Esophagus (tissue), 2 donors: ENCODE measurements at regions not wholly inside any gene's neighbourhood (a gene's known extent, or its start where the extent isn't known, plus 50 kb on each side); places are given as distances from the start of the nearest gene placed in this dataset.
"Not testable (repeated sequence)": the region's sequence is repeated elsewhere in the genome, so short reads cannot be mapped to it uniquely, and the experiment has no call there.

Experiments
- H3K27ac ChIP-seq, 2 donors: one replicate each; pipeline ENCODE4 v1.5.1; 2013; ENCODE audit warnings: low read depth in 2 of 2, mild to moderate bottlenecking in 2 of 2, inconsistent platforms in 1 of 2, low read length in 1 of 2, moderate library complexity in 1 of 2
- H3K27me3 ChIP-seq, 2 donors: one replicate each; pipeline ENCODE4 v1.6.1; 2013; ENCODE audit warnings: low read length in 2 of 2, control low read depth in 1 of 2, mild to moderate bottlenecking in 1 of 2; ENCODE audit not compliant: insufficient read depth in 2 of 2, control insufficient read depth in 1 of 2
- H3K36me3 ChIP-seq, 2 donors: one replicate each; pipeline ENCODE4 v1.6.1; 2013; ENCODE audit warnings: low read length in 1 of 2; ENCODE audit not compliant: control insufficient read depth in 2 of 2, insufficient read depth in 2 of 2
- H3K4me1 ChIP-seq, 2 donors: one replicate each; pipeline ENCODE4 v1.6.1; 2013; ENCODE audit warnings: low read length in 1 of 2; ENCODE audit not compliant: control insufficient read depth in 2 of 2, insufficient read depth in 2 of 2
- H3K4me3 ChIP-seq, 2 donors: one replicate each; pipeline ENCODE4 v1.5.1; 2013; ENCODE audit warnings: low read length in 2 of 2, mild to moderate bottlenecking in 2 of 2, low read depth in 1 of 2, moderate library complexity in 1 of 2
- H3K9me3 ChIP-seq, 2 donors: one replicate each; pipeline ENCODE4 v1.6.1; 2013; ENCODE audit warnings: mild to moderate bottlenecking in 2 of 2, low read depth in 1 of 2, low read length in 1 of 2, moderate library complexity in 1 of 2; ENCODE audit not compliant: control insufficient read depth in 2 of 2, insufficient read depth in 1 of 2
- WGBS, 2 donors: extraction: QIAGEN DNeasy Blood & Tissue Kit; methylation state at CpG; one replicate each; pipeline ENCODE4 v1.1.7; 2013; 5-methylcytosine and 5-hydroxymethylcytosine counted together
- donor health status: healthy with polysubstance abuse.
- donor health status: Bipolar disorder and iron deficiency.

DNA sequence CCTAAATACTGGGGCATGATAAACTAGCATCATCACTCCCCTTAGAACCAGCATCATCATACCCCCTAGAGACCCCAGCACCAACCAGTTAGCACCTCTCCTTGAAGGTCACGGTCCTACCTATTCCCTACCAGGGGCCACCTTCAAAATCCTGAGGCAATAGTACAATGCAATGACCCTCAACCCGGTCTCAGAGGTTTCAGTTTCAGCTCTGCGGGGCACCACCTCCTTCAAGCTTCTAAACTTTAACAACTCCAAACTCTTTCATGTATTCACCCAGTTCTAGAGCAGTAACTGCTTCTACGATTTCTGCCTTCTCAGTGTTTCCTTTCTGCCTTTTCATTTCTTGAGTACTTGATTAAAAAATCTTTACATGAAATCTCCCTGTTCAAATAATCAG lies 130.1 kb upstream of the EPB41L4A start:
- no peaks in the 10 kb centered on the region for H3K27me3 ChIP-seq
- 72 to 77% methylated on average over 4 of the region's 4 CpGs for WGBS, 2 donors
- H3K4me1 ChIP-seq: no peaks in the 10 kb centered on the region
- no peaks in the 10 kb centered on the region for H3K36me3 ChIP-seq
- no peak overlapping the region for H3K4me3 ChIP-seq
- no peaks in the 10 kb centered on the region for H3K9me3 ChIP-seq
- H3K27ac ChIP-seq: no peak overlapping the region

DNA sequence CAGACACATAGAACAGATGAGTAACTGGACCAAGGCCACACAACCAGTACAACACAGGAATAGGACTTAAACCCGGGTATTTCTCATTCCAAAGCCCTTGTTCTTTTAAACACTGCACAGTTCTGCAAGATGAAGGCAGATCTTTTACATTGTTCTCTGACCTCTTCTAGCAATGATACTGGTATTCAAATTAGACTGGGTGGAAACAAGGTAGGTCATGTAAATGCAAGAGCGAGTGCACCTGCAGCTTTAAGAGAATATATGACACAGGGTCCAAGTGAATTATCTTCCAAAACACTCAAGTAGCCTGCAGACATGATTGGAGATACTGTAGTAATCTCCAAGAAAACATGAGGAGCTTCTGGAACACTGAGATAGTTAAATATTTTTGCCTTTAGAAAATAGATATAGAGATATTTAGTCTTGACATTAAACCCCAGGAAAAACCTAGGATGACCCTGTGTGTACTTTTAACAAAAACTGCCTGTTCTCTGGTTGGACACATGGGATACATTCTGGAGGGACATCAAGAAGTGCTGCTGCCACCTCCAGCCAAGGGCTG lies 130.6 kb upstream of the EPB41L4A start:
- no peaks in the 10 kb centered on the region for H3K9me3 ChIP-seq
- no peak overlapping the region for H3K27ac ChIP-seq
- H3K27me3 ChIP-seq: no peaks in the 10 kb centered on the region
- no peaks in the 10 kb centered on the region for H3K36me3 ChIP-seq
- WGBS, 2 donors: 57 to 64% methylated on average over 2 of the region's 2 CpGs
- H3K4me3 ChIP-seq: no peak overlapping the region
- no peaks in the 10 kb centered on the region for H3K4me1 ChIP-seq

DNA sequence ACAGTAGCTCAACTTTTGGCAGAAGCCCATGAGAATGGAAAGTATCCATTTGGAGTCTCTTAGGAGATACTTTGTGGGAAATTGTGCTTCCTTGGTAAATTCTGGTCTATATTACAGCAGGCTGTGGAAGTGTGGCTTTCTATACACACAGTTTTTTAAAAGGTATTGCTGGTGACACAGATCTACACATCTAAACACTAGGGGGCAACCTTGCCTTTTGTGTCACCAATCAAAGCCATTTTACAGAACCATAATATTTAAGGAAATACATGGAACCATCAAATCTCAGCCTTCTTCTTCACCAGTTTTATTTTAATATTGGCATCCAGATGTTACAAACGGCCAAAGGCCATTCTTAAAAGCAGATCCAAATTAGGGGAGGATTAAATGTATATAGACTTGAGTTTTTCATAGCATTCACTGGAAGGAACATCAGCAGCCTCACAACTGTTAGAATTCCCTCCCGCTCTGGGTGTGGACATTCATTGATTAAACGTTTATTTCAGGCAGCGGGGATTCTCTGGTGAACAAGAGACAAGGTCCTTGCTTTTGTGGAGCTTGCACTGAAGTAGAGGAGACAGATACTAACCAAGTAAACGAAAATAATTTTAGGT lies 132.4 kb upstream of the EPB41L4A start:
- WGBS, 2 donors: 38 to 47% methylated on average over 5 of the region's 5 CpGs
- no peak overlapping the region for H3K27ac ChIP-seq
- no peaks in the 10 kb centered on the region for H3K27me3 ChIP-seq
- no peaks in the 10 kb centered on the region for H3K4me1 ChIP-seq
- H3K36me3 ChIP-seq: no peaks in the 10 kb centered on the region
- H3K4me3 ChIP-seq: no peak overlapping the region
- no peaks in the 10 kb centered on the region for H3K9me3 ChIP-seq

DNA sequence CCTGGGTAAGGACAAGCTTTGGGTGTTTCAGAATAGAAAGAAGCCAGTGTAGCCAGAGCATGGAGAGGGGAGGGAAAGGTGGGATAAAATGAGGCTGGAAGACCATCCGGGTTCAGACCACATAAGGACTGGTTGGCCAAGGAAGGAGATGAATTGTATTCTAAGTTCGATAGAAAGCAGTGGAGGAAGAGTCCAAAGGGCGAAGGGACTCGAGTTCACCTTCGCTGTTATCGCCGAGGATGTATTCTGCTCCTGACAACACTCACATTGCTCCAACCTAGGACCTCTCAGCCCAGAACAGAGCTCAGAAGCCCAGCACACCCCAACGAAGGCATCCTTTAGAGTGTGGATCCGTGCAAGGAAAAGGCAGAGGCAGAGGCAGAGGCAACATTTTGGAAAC lies 133.1 kb upstream of the EPB41L4A start:
- 88 to 91% methylated on average over 9 of the region's 9 CpGs for WGBS, 2 donors
- Histone ChIP-seq H3K27ac (no peak overlapping the region), H3K4me1 (no peaks in the 10 kb centered on the region), H3K9me3 (no peaks in the 10 kb centered on the region), H3K36me3 (no peaks in the 10 kb centered on the region), H3K4me3 (no peak overlapping the region), H3K27me3 (no peaks in the 10 kb centered on the region)

DNA sequence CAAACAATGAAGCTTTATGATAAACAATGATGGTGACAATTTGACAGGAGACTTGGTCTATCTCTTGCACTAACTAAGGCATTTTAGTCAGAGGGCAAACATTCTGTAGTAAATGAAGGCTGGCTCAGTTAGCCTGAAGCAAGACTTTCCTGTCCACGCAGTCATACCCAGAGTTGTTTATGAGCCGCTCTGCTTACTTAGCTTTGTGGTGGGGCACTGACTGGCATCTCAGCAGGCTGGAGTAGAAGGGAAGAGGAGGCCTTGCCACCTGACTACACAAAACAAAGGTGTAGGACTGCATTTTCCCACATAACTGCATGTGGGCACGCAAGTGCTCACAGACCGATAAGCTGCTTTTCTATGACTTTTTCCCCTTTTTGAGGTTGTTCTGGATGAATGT lies 133.7 kb upstream of the EPB41L4A start:
- H3K9me3 ChIP-seq: no peaks in the 10 kb centered on the region
- H3K4me1 ChIP-seq: no peaks in the 10 kb centered on the region
- no peak overlapping the region for H3K27ac ChIP-seq
- H3K4me3 ChIP-seq: no peak overlapping the region
- no peaks in the 10 kb centered on the region for H3K36me3 ChIP-seq
- WGBS, 2 donors: 93 to 94% methylated on average over 4 of the region's 4 CpGs
- H3K27me3 ChIP-seq: no peaks in the 10 kb centered on the region

DNA sequence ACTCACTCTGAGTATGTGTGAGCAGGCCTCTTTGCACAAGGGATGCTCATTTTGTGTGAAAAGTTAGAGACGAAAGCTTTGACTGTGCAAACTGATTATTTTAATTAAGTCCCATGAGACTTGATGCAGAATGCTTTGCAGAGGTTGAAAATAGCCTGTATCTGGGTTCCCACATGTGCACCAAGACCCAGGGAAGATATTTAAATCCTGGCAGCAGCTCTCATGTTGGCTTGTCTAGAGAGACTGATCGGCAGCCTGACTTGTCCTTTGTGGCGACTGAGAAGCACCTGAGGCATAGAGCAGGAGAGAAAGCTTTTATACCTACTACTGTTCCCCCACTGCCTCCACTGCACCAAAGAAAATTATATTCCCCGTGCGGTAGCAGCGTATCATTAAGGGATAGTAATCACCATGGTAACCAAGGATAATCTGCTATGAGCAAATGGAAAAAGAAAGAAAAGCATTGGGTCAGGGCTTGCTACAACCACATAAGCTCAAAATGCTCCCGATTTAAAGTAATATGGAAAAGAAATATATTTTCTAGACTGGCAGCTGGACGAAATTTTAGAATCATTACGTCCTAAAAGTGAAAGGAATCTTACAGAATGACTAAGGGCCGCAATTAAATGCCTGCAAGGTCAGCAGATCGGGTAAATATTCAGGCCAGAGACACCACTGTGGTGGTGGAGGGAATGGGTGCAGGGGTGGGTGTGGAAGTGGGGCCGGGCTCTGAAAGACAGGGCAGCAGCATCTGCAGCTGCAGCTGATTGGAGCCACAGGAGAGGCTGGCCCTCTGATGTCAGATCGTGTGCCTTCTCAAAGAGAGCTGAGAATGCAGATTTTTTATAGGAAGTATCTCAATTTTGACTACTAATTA lies 135.3 kb upstream of the EPB41L4A start:
- H3K4me3 ChIP-seq: no peak overlapping the region

DNA sequence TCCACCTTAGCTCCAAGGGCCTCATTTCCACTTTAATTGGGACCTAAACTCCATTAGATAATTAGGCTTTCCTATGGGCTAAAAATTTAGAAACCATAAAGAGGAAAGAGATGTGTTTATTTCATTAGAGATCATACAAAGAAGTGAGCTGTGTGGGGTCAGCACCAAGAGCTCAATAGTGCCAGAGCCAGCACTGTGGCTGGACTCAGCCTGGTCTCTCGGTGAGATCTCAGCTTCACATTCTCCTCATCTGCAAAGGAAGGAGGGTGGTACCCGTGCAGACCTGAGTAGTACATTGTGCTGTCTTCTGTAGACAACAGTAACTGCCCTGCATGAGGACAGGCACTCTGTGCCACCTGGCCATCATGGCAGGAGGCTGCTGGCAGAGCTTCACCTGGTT lies 136.1 kb upstream of the EPB41L4A start:
- 72 to 73% methylated on average over 2 of the region's 2 CpGs for WGBS, 2 donors
- Histone ChIP-seq H3K4me3 (no peak overlapping the region), H3K27ac (no peak overlapping the region), H3K27me3 (no peaks in the 10 kb centered on the region), H3K4me1 (no peaks in the 10 kb centered on the region), H3K9me3 (no peaks in the 10 kb centered on the region), H3K36me3 (no peaks in the 10 kb centered on the region)

More for the DNA sequence above, 135.3 kb upstream of the EPB41L4A start:
- H3K27ac ChIP-seq: no peak overlapping the region
- no peaks in the 10 kb centered on the region for H3K9me3 ChIP-seq
- no peaks in the 10 kb centered on the region for H3K4me1 ChIP-seq
- H3K27me3 ChIP-seq: no peaks in the 10 kb centered on the region
- H3K36me3 ChIP-seq: no peaks in the 10 kb centered on the region
- 66 to 70% methylated on average over 13 of the region's 13 CpGs for WGBS, 2 donors

DNA sequence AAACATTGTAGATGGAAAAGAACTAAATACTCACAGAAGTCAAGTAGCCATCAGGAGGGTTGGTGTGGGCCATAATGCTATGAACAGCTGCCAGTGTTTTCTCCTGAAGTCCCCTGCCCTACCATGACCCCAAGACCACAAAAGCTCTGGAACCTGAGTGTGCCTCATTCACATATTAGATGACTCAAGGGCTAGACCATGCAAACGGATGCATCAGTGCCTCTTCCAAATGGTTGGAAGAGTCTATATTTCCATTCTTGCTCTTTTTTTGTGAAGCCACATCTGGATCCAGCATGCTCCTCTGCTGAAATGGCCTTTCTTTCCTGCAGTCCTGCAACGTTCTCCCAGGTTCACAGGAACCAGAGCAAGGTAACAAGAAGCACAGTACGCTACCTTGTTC lies 136.6 kb upstream of the EPB41L4A start:
- no peaks in the 10 kb centered on the region for H3K4me1 ChIP-seq
- no peaks in the 10 kb centered on the region for H3K36me3 ChIP-seq
- no peaks in the 10 kb centered on the region for H3K9me3 ChIP-seq
- H3K27ac ChIP-seq: no peak overlapping the region
- no peaks in the 10 kb centered on the region for H3K27me3 ChIP-seq
- WGBS, 2 donors: 60 to 65% methylated on average over 3 of the region's 3 CpGs
- no peak overlapping the region for H3K4me3 ChIP-seq

DNA sequence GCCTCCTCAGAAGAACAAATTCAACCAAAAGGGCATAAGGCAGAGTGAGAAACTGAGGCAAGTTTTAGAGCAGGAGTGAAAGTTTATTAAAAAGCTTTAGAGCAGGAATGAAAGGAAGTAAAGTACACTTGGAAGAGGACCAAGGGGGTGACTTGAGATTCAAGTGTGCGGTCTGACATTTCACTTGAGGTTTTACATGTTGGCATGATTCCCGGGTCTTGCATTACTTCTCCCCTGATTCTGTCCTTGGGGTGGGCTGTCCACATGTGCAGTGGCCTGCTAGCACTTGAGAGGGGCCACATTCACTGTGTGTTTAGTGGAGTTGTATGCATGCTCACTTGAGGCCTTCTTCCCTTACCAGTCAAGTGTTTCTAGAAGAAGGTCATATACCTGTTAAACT lies 140.4 kb upstream of the EPB41L4A start:
- H3K27me3 ChIP-seq, H3K27ac ChIP-seq, H3K4me1 ChIP-seq, H3K9me3 ChIP-seq, H3K36me3 ChIP-seq, H3K4me3 ChIP-seq: not testable (repeated sequence)
- 61 to 81% methylated on average over 2 of the region's 2 CpGs for WGBS, 2 donors
